DND-41 (cell line): ENCODE measurements at regions not wholly inside any gene's neighbourhood (a gene's known extent, or its start where the extent isn't known, plus 50 kb on each side); places are given as distances from the start of the nearest gene placed in this dataset.

Source experiments
- ATAC-seq: fragments of 200-7000 bp; cut with Tn5 transposase; 3 replicates; pipeline ENCODE4 v1.9.1; 2021; ENCODE audit warnings: low read depth; ENCODE audit not compliant: insufficient read depth
- DNase-seq: peaks from one replicate; pipeline ENCODE4 v3.0.0-alpha.2; 2020
- H2AFZ ChIP-seq: 2 replicates; pipeline ENCODE4 v1.6.0; 2012; ENCODE audit warnings: low read depth, low read length
- H3K27ac ChIP-seq: 2 replicates; pipeline ENCODE4 v1.5.1; 2012; ENCODE audit warnings: low read length, inconsistent platforms
- H3K27me3 ChIP-seq: fragments of 200-600 bp; sonication (generic); 2 replicates; pipeline ENCODE4 v1.6.0; 2012; ENCODE audit warnings: low read length, mild to moderate bottlenecking, inconsistent platforms; ENCODE audit not compliant: insufficient read depth, poor library complexity
- H3K36me3 ChIP-seq: 2 replicates; pipeline ENCODE4 v1.5.1; 2012; ENCODE audit warnings: low read length, inconsistent platforms; ENCODE audit not compliant: insufficient read depth
- H3K4me1 ChIP-seq: 2 replicates; pipeline ENCODE4 v1.5.1; 2012; ENCODE audit warnings: mild to moderate bottlenecking, low read length; ENCODE audit not compliant: insufficient read depth
- H3K4me2 ChIP-seq: 2 replicates; pipeline ENCODE4 v1.6.0; 2012; ENCODE audit warnings: mild to moderate bottlenecking, moderate library complexity, low read length, inconsistent platforms; ENCODE audit not compliant: insufficient read depth
- H3K4me3 ChIP-seq, 2 experiments: fragments of 200-600 bp in 1 of 2; shearing (Covaris generic) in 1 of 2; 2 replicates each; pipeline ENCODE4 v1.5.1; 2012 to 2016; ENCODE audit warnings: inconsistent platforms in 2 of 2, low read length in 2 of 2, mild to moderate bottlenecking in 2 of 2, low read depth in 1 of 2, moderate library complexity in 1 of 2
- H3K79me2 ChIP-seq: 2 replicates; pipeline ENCODE4 v1.6.0; 2012; ENCODE audit warnings: low read length, inconsistent platforms; ENCODE audit not compliant: insufficient read depth
- H3K9ac ChIP-seq: 2 replicates; pipeline ENCODE4 v1.6.0; 2012; ENCODE audit warnings: low read depth, mild to moderate bottlenecking, inconsistent platforms, low read length, moderate library complexity
- H3K9me3 ChIP-seq: 2 replicates; pipeline ENCODE4 v1.5.1; 2012; ENCODE audit warnings: low read length, moderate library complexity, mild to moderate bottlenecking, inconsistent platforms; ENCODE audit not compliant: insufficient read depth, severe bottlenecking
- H4K20me1 ChIP-seq: 2 replicates; pipeline ENCODE4 v1.6.0; 2012; ENCODE audit warnings: low read length; ENCODE audit not compliant: insufficient read depth
- CTCF ChIP-seq: IDR thresholded peaks from 2 replicates; pipeline ENCODE4 v1.5.1; 2012; ENCODE audit warnings: borderline replicate concordance, low read length, moderate library complexity, mild to moderate bottlenecking; ENCODE audit not compliant: poor library complexity, severe bottlenecking; ENCODE audit errors: extremely low read depth
- EZH2 ChIP-seq: IDR thresholded peaks from 3 replicates; pipeline ENCODE4 v1.6.1; 2012; ENCODE audit warnings: borderline replicate concordance, low read depth, mild to moderate bottlenecking, moderate library complexity, low read length, inconsistent platforms; ENCODE audit not compliant: severe bottlenecking

DNA sequence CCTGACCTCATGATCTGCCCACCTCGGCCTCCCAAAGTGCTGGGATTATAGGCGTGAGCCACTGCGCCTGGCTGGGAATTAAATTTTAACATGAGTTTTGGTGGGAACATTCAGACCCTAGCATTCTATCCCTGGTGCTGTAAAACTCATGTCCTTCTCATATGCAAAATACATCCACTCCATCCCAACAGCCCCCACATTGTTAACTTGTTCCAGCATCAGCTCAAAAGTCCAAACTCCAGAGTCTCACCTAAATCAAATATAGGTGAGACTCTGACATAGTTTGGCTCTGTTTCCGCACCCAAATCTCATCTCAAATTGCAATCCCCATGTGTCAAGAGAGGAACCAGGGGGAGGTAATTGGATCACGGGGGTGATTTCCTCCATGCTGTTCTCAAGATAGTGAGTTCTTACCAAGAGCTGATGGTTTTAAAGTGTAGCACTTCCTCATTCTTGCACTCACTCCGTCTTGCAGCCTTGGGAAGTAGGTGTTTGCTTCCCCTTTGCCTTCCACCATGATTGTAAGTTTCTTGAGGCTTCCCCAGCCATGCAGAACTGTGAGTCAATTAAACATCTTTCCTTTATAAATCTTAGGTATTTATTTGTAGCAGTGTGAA, 96.2 kb upstream of the PLCL2 start:
- Histone ChIP-seq H3K36me3 (no peaks in the 10 kb centered on the region), H2AFZ (no peak overlapping the region), H3K4me2 (no peak overlapping the region), H3K4me3 (no peak overlapping the region), H4K20me1 (no peaks in the 10 kb centered on the region), H3K4me1 (no peaks in the 10 kb centered on the region), H3K27ac (no peak overlapping the region), H3K79me2 (no peaks in the 10 kb centered on the region), H3K9ac (no peak overlapping the region), H3K27me3 (no peaks in the 10 kb centered on the region), H3K9me3 (no peaks in the 10 kb centered on the region)
- DNase-seq (no peak), ATAC-seq (no peak)
- TF ChIP-seq EZH2 (no peak), CTCF (no peak)

DNA sequence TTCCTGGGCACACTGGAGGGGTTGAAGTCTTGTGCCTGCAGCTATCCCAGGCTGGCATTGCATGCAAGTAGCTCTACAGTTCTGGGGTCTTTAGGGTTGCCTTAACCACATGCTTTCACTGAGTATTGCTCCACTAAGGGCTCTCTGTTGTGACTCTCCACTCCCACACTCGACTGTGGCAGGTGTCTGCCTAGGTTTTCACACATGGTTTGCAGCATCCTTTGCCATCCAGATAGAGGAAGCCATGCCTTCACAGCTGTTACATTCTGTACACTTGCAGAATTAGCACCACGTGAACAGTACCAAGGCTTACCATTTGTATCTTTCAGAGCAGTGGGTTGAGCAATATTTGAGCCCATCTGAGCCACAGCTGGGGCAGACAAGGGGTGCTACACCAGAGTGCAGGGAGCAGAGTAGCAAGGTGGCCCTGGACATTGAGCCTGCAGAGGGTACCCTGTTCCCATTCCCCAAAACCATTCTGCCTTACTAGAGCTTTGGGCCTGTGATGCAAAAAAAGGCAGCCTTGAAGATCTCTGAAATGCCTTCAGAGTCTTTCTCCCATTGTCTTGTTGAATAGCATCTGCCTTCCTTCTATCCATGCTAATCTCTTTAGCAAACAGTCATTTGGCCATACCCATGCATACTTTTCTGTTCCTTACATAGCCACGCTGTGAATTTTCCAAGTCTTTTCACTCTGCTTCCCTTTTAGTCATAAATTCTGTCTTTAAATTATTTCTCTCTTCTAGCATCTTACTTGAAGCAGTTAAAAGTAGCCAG, 95.2 kb upstream of the PLCL2 start:
- H3K27me3 ChIP-seq, result no peaks in the 10 kb centered on the region
- DNase-seq (peak; percentile 19), ATAC-seq (peak; percentile 76)
- no peaks in the 10 kb centered on the region for H3K9me3 ChIP-seq
- TF ChIP-seq EZH2 (no peak), CTCF (no peak)
- no peak overlapping the region for H3K4me2 ChIP-seq
- H4K20me1 ChIP-seq, result no peaks in the 10 kb centered on the region
- no peaks in the 10 kb centered on the region for H3K79me2 ChIP-seq
- no peaks in the 10 kb centered on the region for H3K36me3 ChIP-seq
- no peak overlapping the region for H3K4me3 ChIP-seq
- H3K9ac ChIP-seq, result no peak overlapping the region
- no peak overlapping the region for H2AFZ ChIP-seq
- H3K4me1 ChIP-seq, result no peaks in the 10 kb centered on the region
- H3K27ac ChIP-seq, result no peak overlapping the region

DNA sequence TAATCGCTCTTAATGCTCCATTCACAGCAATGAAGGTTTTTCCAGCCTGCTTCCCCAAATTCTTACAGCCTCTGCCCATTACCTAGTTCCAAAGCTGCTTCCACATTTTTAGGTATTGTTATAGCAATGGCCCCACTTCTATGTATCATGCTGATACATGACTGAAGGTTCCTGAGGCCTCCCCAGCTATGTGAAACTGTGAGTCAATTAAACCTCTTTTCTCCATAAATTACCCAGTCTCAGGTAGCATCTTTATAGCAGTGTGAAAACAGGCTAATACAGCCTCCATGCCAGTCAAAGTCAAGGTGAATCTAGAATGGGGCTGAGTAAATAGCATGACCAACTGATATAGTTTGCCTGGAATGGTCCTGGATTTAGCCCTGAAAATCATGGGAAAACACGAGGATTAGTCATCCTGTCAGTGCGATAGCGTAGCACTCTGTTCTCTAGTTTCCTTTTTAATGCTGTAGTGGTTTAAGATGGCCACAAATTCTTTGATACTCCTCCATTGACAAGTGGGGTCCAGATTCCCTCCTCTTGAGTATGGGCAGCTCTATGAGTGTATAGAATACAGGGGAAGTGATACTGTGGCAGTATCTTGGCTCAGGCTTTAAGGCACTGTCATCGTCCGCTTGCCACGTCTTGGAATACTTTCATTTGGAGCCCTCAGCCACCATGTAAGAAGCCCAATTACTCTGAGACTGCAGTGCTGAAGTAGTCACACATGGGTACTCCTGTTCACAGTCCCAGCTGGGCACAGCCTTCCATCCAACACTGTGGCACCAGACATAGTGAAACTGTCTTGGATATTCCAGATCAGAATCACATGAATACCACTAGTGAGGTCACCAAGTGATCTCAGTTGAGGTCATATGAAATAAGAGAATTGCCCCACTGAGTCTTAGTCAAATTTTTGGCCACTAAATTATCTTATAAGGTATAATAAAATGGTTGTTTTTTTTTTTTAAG, 94.0 kb upstream of the PLCL2 start:
- H3K27me3 ChIP-seq, result no peaks in the 10 kb centered on the region

More for the DNA sequence above, 94.0 kb upstream of the PLCL2 start:
- no peaks in the 10 kb centered on the region for H3K79me2 ChIP-seq
- no peaks in the 10 kb centered on the region for H3K4me1 ChIP-seq
- no peak overlapping the region for H3K27ac ChIP-seq
- no peak overlapping the region for H2AFZ ChIP-seq
- TF ChIP-seq EZH2, result no peak
- TF ChIP-seq CTCF, result no peak
- H3K4me2 ChIP-seq, result no peak overlapping the region
- DNase-seq (no peak), ATAC-seq (no peak)
- no peaks in the 10 kb centered on the region for H3K36me3 ChIP-seq
- no peak overlapping the region for H3K9ac ChIP-seq
- H3K9me3 ChIP-seq, result no peaks in the 10 kb centered on the region
- no peak overlapping the region for H3K4me3 ChIP-seq
- no peaks in the 10 kb centered on the region for H4K20me1 ChIP-seq
